Colonic mucosa (tissue), 4 donors: ENCODE measurements at regions not wholly inside any gene's neighbourhood (a gene's known extent, or its start where the extent isn't known, plus 50 kb on each side); places are given as distances from the start of the nearest gene placed in this dataset.

Experiments
- DNase-seq: peaks from one replicate; pipeline ENCODE4 v3.0.0-alpha.2; 2020
- H3K27ac ChIP-seq: fragments of 200-600 bp; one replicate; pipeline ENCODE4 v1.8.0; 2021
- H3K27me3 ChIP-seq: fragments of 200-600 bp; one replicate; pipeline ENCODE4 v1.8.0; 2021
- H3K36me3 ChIP-seq: fragments of 200-600 bp; one replicate; pipeline ENCODE4 v1.8.0; 2021
- H3K4me1 ChIP-seq: fragments of 200-600 bp; one replicate; pipeline ENCODE4 v1.8.0; 2021; ENCODE audit warnings: mild to moderate bottlenecking
- H3K4me3 ChIP-seq: fragments of 200-600 bp; one replicate; pipeline ENCODE4 v1.8.0; 2021
- H3K9ac ChIP-seq, 2 donors: one replicate each; pipeline ENCODE4 v1.7.0; 2013; ENCODE audit warnings: control low read depth in 2 of 2, low read depth in 2 of 2, low read length in 2 of 2
- H3K9me3 ChIP-seq: fragments of 200-600 bp; one replicate; pipeline ENCODE4 v1.8.0; 2021
- intact Hi-C: fragments of 100-400 bp; cut with DNase I; formaldehyde crosslinking; loops from one replicate; pipeline ENCODE4 v1.14.1; 2022
- TF ChIP-seq, protein P1 (sequence below): fragments of 200-600 bp; IDR thresholded peaks from one replicate; pipeline ENCODE4 v1.8.0; 2022; ENCODE audit warnings: antibody characterized with exemption, mild to moderate bottlenecking
- donor health status: healthy.
- donor health status: DM: no; HTN: no; CAD: no.
- donor health status: DM: no; HTN: no; CAD: no.

DNA sequence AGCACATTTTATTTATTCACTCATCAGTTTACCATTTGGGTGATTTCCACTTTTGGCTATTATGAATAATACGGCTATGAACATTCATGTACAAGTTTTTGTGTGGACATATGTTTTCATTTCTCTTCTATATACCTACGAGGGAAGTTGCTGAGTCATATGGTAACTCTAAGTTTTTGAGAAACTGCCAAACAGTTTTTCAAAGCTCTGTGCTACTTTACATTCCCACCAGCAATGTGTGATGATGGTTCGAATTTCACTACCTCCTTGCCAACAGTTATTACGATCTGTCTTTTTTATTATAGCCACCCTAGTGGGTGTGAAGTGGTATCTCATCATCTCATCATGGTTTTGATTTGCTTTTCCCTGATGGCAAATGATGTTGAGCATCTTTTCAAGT, 63.7 kb upstream of the MRTFB start:
- H3K9me3 ChIP-seq = no peaks in the 10 kb centered on the region
- DNase-seq = no peak
- TF ChIP-seq, protein P1, sequence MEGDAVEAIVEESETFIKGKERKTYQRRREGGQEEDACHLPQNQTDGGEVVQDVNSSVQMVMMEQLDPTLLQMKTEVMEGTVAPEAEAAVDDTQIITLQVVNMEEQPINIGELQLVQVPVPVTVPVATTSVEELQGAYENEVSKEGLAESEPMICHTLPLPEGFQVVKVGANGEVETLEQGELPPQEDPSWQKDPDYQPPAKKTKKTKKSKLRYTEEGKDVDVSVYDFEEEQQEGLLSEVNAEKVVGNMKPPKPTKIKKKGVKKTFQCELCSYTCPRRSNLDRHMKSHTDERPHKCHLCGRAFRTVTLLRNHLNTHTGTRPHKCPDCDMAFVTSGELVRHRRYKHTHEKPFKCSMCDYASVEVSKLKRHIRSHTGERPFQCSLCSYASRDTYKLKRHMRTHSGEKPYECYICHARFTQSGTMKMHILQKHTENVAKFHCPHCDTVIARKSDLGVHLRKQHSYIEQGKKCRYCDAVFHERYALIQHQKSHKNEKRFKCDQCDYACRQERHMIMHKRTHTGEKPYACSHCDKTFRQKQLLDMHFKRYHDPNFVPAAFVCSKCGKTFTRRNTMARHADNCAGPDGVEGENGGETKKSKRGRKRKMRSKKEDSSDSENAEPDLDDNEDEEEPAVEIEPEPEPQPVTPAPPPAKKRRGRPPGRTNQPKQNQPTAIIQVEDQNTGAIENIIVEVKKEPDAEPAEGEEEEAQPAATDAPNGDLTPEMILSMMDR = no peak
- no peaks in the 10 kb centered on the region for H3K4me1 ChIP-seq
- H3K9ac ChIP-seq = no peak overlapping the region
- no peaks in the 10 kb centered on the region for H3K27me3 ChIP-seq
- H3K36me3 ChIP-seq = no peaks in the 10 kb centered on the region
- H3K4me3 ChIP-seq = no peak overlapping the region
- intact Hi-C loops = no loop called here
- no peak overlapping the region for H3K27ac ChIP-seq

DNA sequence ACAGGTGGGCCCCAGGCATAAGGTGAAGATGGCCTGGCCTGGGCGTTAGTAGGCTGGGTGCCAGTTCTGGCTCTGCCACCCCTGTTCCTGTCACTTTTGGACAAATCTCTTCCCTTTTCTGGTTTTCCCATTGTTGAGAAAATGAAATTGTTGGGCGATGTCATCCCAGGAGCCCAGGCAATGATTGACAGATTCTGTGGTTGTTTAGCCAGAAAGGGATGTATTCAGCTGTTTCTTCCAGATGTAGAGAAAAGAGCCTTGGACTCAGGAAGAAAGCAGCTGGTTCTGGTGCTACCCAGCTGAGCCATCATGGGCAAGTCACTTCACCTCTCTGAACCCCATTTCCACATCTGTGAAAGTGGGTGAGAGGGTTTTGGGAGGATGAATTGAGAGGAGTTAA, 60.1 kb upstream of the MRTFB start:
- H3K4me3 ChIP-seq = no peak overlapping the region
- no peaks in the 10 kb centered on the region for H3K27me3 ChIP-seq
- intact Hi-C loops = no loop called here
- no peaks in the 10 kb centered on the region for H3K4me1 ChIP-seq
- TF ChIP-seq, protein P1 = no peak
- no peak for DNase-seq
- no peaks in the 10 kb centered on the region for H3K9me3 ChIP-seq
- H3K27ac ChIP-seq = no peak overlapping the region
- H3K36me3 ChIP-seq = no peaks in the 10 kb centered on the region
- no peak overlapping the region for H3K9ac ChIP-seq

DNA sequence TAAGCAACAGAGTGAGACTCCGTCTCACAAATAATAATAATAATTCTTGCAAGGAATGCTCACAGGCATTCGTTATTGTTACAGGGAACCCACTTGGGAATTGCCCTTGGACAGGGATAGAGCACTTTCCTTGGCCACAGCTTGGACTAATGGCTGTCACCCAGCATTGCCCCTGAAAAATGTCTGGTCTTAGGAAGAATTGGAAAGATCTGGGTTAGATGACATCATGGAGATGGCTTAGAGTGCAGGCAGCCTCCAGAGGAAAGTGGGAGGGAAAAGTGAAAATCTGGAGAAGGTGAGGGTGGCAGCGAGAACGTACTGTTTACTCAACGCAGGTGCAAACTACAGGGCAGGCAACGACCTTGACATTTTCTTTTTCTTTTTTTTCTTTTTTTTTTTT, 59.3 kb upstream of the MRTFB start:
- no peaks in the 10 kb centered on the region for H3K4me1 ChIP-seq

DNA sequence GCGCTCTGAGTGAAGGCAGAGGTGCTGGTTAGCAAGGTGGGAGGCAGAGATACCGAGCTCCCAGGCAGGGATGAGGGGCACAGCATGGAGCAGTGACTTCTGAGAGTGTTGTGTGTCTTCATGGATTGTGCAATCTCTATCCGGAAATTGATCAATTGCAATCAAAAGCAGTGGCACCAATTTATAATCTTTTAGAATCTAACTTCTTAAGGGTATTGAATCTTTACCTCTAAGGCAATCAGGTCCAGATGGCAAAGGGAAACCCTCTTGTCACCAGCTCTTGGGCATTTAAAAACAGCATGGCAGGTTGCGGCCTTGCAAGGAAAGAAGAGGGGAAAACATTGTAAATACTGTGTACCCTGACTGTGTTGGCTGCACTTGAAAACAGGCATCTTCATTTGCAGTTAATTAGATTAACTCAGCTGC, 58.0 kb upstream of the MRTFB start:
- H3K4me1 ChIP-seq = no peaks in the 10 kb centered on the region
- no peaks in the 10 kb centered on the region for H3K36me3 ChIP-seq
- intact Hi-C loops = no loop called here
- H3K27me3 ChIP-seq = no peaks in the 10 kb centered on the region
- no peaks in the 10 kb centered on the region for H3K9me3 ChIP-seq
- no peak overlapping the region for H3K4me3 ChIP-seq
- no peak overlapping the region for H3K9ac ChIP-seq
- TF ChIP-seq, protein P1 = no peak
- no peak for DNase-seq
- no peak overlapping the region for H3K27ac ChIP-seq

More for the DNA sequence above, 59.3 kb upstream of the MRTFB start:
- intact Hi-C loops = no loop called here
- Histone ChIP-seq H3K27me3 (no peaks in the 10 kb centered on the region), H3K9me3 (no peaks in the 10 kb centered on the region), H3K4me3 (no peak overlapping the region), H3K36me3 (no peaks in the 10 kb centered on the region), H3K27ac (no peak overlapping the region), H3K9ac (no peak overlapping the region)
- TF ChIP-seq, protein P1 = no peak
- no peak for DNase-seq

DNA sequence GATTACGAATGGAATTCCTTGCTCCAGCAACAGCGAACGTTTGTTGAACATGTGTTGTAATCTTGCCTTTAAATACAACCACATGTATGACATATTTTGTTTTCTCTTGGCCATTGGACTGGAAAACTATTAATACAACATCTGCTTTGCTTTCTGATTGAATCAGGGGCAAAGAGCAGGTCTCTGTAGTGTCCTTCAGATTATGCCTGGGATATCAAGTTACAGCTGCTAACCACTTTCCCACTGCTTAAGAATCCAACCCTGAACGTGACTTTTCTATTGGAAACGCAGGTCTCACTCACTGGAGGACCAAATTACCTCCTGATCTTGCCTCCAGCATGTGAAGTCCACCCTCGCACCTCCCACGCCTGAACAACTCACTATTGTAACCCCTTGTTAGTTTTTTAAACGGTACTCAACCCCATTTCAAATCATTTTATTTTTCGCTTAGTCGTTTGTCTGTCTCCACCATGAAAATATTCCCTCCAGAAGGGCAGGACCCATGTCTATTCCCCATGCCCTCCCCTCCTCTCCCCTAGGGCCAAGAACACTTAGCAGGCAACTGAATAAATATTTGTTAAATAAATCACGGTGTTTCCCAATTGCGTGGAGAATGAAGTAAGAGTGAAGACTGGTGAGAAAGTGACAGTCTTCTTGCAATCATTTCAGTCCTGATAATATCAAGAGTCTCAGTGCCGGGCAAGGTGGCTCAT, 57.4 kb upstream of the MRTFB start:
- Histone ChIP-seq H3K9ac (no peak overlapping the region), H3K9me3 (no peaks in the 10 kb centered on the region), H3K36me3 (no peaks in the 10 kb centered on the region), H3K27ac (no peak overlapping the region), H3K4me3 (no peak overlapping the region), H3K4me1 (no peaks in the 10 kb centered on the region), H3K27me3 (no peaks in the 10 kb centered on the region)
- DNase-seq = no peak
- intact Hi-C loops = no loop called here
- TF ChIP-seq, protein P1 = no peak
